GM06990 (cell line): ENCODE measurements at regions not wholly inside any gene's neighbourhood (a gene's known extent, or its start where the extent isn't known, plus 50 kb on each side); places are given as distances from the start of the nearest gene placed in this dataset.

ENCODE experiments used
- DNase-seq: peaks from one replicate; pipeline ENCODE4 v3.0.0-alpha.2; 2011; ENCODE audit not compliant: insufficient read length; ENCODE audit errors: extremely low read depth
- H3K27me3 ChIP-seq: replicated peaks from 2 replicates; pipeline ENCODE4 v1.6.0; 2011; ENCODE audit warnings: low read length; ENCODE audit not compliant: control insufficient read depth, insufficient read depth
- H3K36me3 ChIP-seq: 2 replicates; pipeline ENCODE4 v1.5.1; 2011; ENCODE audit warnings: low read length; ENCODE audit not compliant: control insufficient read depth, insufficient read depth
- H3K4me3 ChIP-seq: replicated peaks from 2 replicates; pipeline ENCODE4 v1.5.1; 2011; ENCODE audit warnings: low read depth, mild to moderate bottlenecking, control low read depth, low read length
- TF ChIP-seq, protein P1 (sequence below): IDR thresholded peaks from 2 replicates; pipeline ENCODE4 v1.5.1; 2011; ENCODE audit warnings: low read length, control low read depth, mild to moderate bottlenecking, inconsistent platforms; ENCODE audit not compliant: insufficient read depth, poor library complexity, severe bottlenecking

DNA sequence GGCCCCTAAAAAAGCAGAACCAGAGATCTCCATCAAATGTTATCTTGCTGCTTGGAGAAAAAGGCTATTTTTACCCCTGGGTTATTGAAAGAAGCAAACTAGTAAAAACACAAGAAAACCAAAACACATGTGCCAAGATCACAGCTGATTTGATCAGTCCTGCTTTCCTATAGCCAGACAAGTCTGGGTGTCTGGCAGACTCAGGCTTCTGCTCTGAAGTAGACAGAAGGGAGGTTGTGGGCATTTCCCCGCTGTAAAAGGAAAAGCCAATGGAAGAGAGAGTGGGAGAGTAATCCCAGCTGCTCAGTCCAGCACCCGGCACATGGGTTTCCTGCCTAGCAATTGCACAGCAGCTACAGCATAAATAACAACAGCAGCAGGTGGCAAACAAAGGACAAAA, 177.9 kb downstream of the PHLDA1 start:
- H3K4me3 ChIP-seq, result no peak overlapping the region
- TF ChIP-seq, protein P1, sequence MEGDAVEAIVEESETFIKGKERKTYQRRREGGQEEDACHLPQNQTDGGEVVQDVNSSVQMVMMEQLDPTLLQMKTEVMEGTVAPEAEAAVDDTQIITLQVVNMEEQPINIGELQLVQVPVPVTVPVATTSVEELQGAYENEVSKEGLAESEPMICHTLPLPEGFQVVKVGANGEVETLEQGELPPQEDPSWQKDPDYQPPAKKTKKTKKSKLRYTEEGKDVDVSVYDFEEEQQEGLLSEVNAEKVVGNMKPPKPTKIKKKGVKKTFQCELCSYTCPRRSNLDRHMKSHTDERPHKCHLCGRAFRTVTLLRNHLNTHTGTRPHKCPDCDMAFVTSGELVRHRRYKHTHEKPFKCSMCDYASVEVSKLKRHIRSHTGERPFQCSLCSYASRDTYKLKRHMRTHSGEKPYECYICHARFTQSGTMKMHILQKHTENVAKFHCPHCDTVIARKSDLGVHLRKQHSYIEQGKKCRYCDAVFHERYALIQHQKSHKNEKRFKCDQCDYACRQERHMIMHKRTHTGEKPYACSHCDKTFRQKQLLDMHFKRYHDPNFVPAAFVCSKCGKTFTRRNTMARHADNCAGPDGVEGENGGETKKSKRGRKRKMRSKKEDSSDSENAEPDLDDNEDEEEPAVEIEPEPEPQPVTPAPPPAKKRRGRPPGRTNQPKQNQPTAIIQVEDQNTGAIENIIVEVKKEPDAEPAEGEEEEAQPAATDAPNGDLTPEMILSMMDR, result no peak
- no peak for DNase-seq
- no peaks in the 10 kb centered on the region for H3K27me3 ChIP-seq
- no peaks in the 10 kb centered on the region for H3K36me3 ChIP-seq

DNA sequence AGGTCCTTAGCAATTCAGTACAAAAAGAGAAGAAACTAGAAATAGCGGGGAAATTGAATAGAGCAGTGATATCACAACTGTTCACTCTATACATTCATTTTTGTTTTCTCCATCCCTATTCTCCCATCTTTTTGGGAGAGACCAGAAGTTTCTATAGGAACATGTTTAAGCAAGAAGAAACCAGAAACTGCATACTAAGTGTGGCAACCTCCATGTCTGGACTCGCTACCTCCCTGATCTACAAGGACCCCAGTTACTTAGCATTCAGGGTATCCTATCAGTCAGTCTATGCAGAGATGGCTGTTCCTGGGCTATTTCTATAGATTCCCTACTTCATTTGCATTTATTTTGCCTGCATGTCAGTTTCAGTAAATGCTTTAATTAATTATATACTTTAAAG, 178.6 kb downstream of the PHLDA1 start:
- Histone ChIP-seq H3K36me3 (no peaks in the 10 kb centered on the region), H3K4me3 (no peak overlapping the region), H3K27me3 (no peaks in the 10 kb centered on the region)
- TF ChIP-seq, protein P1, result no peak
- no peak for DNase-seq

DNA sequence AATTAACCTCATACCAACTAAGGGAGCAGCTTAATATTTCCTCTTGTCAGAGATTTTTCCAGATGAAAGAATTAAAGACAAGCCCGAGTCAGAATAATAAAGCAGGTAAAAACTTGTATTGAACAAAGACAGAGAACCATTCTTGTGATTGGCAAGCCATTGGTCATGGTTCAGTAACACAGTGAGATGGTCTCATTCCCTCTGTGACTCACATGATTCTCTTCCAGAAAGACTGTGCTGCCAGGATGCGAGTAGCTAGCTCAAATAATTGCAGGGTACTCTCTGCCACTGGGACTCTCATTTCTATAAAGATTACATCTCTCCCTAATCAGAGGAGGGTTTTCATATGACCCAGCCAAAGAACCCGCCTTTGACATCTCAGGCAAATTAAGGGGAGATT, 179.4 kb downstream of the PHLDA1 start:
- Histone ChIP-seq H3K36me3 (no peaks in the 10 kb centered on the region), H3K4me3 (no peak overlapping the region), H3K27me3 (no peaks in the 10 kb centered on the region)
- TF ChIP-seq, protein P1, result no peak
- no peak for DNase-seq

DNA sequence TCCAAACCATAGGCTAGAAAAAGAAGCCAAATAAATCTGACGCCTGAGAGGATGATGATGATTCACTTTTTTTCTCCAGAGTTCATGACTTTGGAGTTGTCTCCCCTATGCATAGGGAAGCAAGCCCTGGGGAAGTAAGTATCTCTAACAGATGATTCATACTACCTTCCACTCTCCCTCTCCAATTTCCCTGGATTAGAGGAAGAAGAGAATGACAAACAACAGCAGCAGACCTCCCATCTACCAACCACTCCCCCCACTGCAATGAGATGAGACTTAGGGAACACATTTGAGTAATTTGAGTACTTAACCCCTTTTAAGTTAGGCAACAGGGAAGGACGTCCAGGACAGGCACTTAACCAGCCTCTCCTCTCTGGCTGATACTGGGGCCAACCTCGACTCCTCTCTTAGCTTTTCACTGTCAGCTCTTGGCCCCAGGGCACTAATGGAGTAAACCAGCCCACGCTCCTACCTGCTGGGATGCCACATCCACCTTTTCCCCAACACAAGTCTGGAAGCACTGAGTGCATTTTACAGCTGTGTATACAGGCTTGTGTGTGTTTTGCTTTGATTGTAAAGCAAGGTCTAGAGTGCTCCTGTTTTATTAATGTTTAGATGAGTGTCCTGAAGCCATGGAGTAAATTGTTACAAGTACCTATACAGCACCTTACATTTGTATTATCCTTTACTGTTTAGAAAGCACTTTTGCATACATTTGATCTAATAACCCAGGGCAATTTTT, 180.7 kb downstream of the PHLDA1 start:
- H3K4me3 ChIP-seq, result no peak overlapping the region

DNA sequence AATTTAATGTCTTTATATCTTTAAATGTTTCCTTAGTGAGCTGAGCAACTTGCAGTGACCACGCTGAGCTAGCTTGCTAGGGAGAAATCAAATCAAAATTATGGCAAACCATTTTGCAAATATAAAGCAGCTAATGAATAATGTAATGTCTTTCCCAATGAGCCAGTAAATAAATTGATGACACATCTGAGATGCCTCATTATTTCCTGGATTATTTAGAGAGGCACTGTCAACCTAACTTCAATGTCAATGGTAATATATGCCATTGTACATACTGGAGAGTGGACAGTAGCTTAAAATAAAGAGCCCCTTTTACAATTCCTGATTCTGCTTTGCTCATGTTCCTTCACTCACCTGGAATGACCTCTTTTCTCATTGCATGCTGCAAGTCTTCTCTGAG, 182.6 kb downstream of the PHLDA1 start:
- TF ChIP-seq, protein P1, result no peak
- H3K27me3 ChIP-seq, result no peaks in the 10 kb centered on the region

More for the DNA sequence above, 180.7 kb downstream of the PHLDA1 start:
- Histone ChIP-seq H3K27me3 (no peaks in the 10 kb centered on the region), H3K36me3 (no peaks in the 10 kb centered on the region)
- no peak for DNase-seq
- TF ChIP-seq, protein P1, result no peak

More for the DNA sequence above, 182.6 kb downstream of the PHLDA1 start:
- no peak for DNase-seq
- no peak overlapping the region for H3K4me3 ChIP-seq
- no peaks in the 10 kb centered on the region for H3K36me3 ChIP-seq
